OCI-LY1 (cell line): ENCODE measurements at regions not wholly inside any gene's neighbourhood (a gene's known extent, or its start where the extent isn't known, plus 50 kb on each side); places are given as distances from the start of the nearest gene placed in this dataset.

Experiments used
- H2AFZ ChIP-seq: fragments of 200-600 bp; sonication (generic), shearing (Covaris generic); 2 replicates; pipeline ENCODE4 v1.6.0; 2014; ENCODE audit warnings: antibody characterized with exemption, mild to moderate bottlenecking, low read length
- H3F3A ChIP-seq: fragments of 200-600 bp; sonication (generic), shearing (Covaris generic); 2 replicates; pipeline ENCODE4 v1.6.0; 2014; ENCODE audit warnings: mild to moderate bottlenecking, antibody characterized with exemption, low read length, moderate library complexity; ENCODE audit not compliant: insufficient read depth
- H3K27ac ChIP-seq: fragments of 200-600 bp; sonication (generic); 2 replicates; pipeline ENCODE4 v1.5.1; 2014; ENCODE audit warnings: low read length, mixed run types, mild to moderate bottlenecking, low read depth; ENCODE audit not compliant: poor library complexity, severe bottlenecking
- H3K27me3 ChIP-seq: fragments of 200-600 bp; sonication (generic); 2 replicates; pipeline ENCODE4 v1.6.0; 2014; ENCODE audit warnings: antibody characterized with exemption, mild to moderate bottlenecking, low read length, moderate library complexity; ENCODE audit not compliant: insufficient read depth
- H3K36me3 ChIP-seq: fragments of 200-600 bp; sonication (generic); 2 replicates; pipeline ENCODE4 v1.6.1; 2014; ENCODE audit warnings: mild to moderate bottlenecking, antibody characterized with exemption, low read length, moderate library complexity, mixed read lengths; ENCODE audit not compliant: insufficient read depth
- H3K4me1 ChIP-seq: fragments of 200-600 bp; sonication (generic); 2 replicates; pipeline ENCODE4 v1.5.1; 2014; ENCODE audit warnings: mild to moderate bottlenecking, low read length, moderate library complexity; ENCODE audit not compliant: insufficient read depth, severe bottlenecking
- H3K4me2 ChIP-seq: fragments of 200-600 bp; sonication (generic), shearing (Covaris generic); 2 replicates; pipeline ENCODE4 v1.6.1; 2014; ENCODE audit warnings: low read length
- H3K4me3 ChIP-seq: fragments of 200-600 bp; sonication (generic); 2 replicates; pipeline ENCODE4 v1.5.1; 2014; ENCODE audit warnings: low read length, low read depth, mild to moderate bottlenecking, mixed read lengths; ENCODE audit not compliant: poor library complexity, severe bottlenecking
- H3K79me2 ChIP-seq: fragments of 200-600 bp; shearing (Covaris generic); 2 replicates; pipeline ENCODE4 v1.6.1; 2016; ENCODE audit warnings: mixed run types, low read length, mixed read lengths; ENCODE audit not compliant: insufficient read depth
- H3K9ac ChIP-seq: fragments of 200-600 bp; sonication (generic), shearing (Covaris generic); 2 replicates; pipeline ENCODE4 v1.6.1; 2014; ENCODE audit warnings: mild to moderate bottlenecking, low read length, mixed read lengths
- H3K9me2 ChIP-seq: fragments of 200-600 bp; sonication (generic), shearing (Covaris generic); 2 replicates; pipeline ENCODE4 v1.6.1; 2014; ENCODE audit warnings: low read depth, mild to moderate bottlenecking, low read length, mixed read lengths
- H3K9me3 ChIP-seq: fragments of 200-600 bp; shearing (Covaris generic); 2 replicates; pipeline ENCODE4 v1.6.1; 2014; ENCODE audit warnings: low read length, mixed read lengths
- H4K20me1 ChIP-seq: fragments of 200-600 bp; sonication (generic), shearing (Covaris generic); 2 replicates; pipeline ENCODE4 v1.6.0; 2016; ENCODE audit warnings: mild to moderate bottlenecking, low read length; ENCODE audit not compliant: insufficient read depth
- EZH2 ChIP-seq: fragments of 200-600 bp; sonication (generic), shearing (Covaris generic); IDR thresholded peaks from 2 replicates; pipeline ENCODE4 v1.8.0; 2017; ENCODE audit warnings: borderline replicate concordance, mixed run types, mild to moderate bottlenecking, antibody characterized with exemption, low read length, moderate library complexity, mixed read lengths
- TF ChIP-seq, protein P1 (sequence below): fragments of 200-600 bp; sonication (generic), shearing (Covaris generic); IDR thresholded peaks from 2 replicates; pipeline ENCODE4 v1.5.1; 2017; ENCODE audit warnings: mild to moderate bottlenecking, antibody characterized with exemption, low read length, moderate library complexity, mixed read lengths

DNA sequence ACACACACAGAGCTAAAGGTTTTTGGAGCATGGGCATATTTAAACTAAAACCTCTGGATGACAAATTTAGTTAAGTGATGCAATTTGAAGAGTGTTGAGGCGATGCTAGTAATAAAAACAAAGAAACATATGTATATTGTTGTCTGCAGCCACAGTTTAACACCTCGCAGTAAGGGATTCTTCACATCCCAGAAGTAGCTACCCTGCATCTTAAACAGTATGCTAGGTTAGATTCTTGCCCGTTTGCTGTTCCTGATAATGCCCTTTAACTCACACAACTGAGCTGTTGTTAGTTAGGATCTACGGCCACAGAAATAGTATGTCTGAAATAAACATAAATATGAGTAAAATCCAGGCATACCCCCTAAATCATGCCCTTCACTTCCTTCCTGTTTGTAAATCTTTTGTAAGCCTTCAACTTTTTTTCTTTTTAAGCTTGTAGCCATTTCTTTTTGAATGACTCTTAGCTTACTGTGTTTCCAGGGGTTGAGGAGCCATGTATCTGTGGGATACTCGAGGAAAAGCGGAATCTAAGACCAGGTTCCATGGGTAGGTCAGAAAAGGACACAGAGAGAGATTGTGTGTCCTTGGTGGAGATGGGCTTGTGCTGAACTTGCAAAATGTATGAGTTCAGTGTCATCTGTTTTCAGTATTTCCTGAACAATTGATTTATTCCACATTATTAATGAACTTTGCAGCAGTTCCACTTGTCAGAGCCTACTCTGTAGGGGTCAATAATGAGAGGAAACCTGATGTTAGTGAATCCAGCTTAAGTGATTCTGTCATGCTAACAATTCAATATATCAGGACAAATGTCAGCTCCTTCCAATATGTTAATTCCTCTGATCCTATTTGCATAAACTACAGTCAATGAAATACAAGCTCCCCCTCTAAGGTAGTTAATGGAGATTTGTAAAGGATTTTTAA is 349.6 kb downstream of the GPAT3 start:
- Histone ChIP-seq H3K27me3 (no peaks in the 10 kb centered on the region), H3K4me2 (no peak overlapping the region), H3K36me3 (no peaks in the 10 kb centered on the region), H3K9ac (no peak overlapping the region), H3K27ac (no peak overlapping the region), H3K9me3 (no peaks in the 10 kb centered on the region), H3K4me3 (no peak overlapping the region), H3F3A (no peaks in the 10 kb centered on the region), H4K20me1 (no peaks in the 10 kb centered on the region), H3K79me2 (no peaks in the 10 kb centered on the region), H3K9me2 (no peaks in the 10 kb centered on the region), H2AFZ (no peak overlapping the region), H3K4me1 (no peaks in the 10 kb centered on the region)
- no peak for TF ChIP-seq EZH2
- TF ChIP-seq, protein P1, sequence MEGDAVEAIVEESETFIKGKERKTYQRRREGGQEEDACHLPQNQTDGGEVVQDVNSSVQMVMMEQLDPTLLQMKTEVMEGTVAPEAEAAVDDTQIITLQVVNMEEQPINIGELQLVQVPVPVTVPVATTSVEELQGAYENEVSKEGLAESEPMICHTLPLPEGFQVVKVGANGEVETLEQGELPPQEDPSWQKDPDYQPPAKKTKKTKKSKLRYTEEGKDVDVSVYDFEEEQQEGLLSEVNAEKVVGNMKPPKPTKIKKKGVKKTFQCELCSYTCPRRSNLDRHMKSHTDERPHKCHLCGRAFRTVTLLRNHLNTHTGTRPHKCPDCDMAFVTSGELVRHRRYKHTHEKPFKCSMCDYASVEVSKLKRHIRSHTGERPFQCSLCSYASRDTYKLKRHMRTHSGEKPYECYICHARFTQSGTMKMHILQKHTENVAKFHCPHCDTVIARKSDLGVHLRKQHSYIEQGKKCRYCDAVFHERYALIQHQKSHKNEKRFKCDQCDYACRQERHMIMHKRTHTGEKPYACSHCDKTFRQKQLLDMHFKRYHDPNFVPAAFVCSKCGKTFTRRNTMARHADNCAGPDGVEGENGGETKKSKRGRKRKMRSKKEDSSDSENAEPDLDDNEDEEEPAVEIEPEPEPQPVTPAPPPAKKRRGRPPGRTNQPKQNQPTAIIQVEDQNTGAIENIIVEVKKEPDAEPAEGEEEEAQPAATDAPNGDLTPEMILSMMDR: no peak

DNA sequence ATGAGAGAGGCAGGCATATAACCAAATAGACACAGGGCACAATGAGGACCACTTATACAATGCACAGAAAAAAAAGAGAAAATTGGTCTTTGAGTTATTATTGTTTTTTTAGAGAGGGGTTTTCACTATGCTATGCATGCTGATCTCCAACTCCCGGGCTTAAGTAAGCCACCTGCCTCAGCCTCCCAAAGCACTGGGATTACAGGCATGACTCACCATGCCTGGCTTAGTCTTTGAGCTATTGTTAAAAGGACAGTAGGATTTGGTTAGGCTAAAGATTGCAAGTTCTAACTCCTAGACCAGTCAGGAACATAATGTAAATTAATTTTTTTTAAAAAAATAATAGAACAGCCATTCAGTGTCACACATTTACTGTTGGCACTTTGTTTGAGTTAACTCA is 340.1 kb downstream of the GPAT3 start:
- H2AFZ ChIP-seq: no peak overlapping the region
- no peak overlapping the region for H3K9ac ChIP-seq
- H3K9me2 ChIP-seq: no peaks in the 10 kb centered on the region
- no peaks in the 10 kb centered on the region for H3K79me2 ChIP-seq
- TF ChIP-seq, protein P1: no peak
- no peak for TF ChIP-seq EZH2
- no peak overlapping the region for H3K4me3 ChIP-seq
- no peaks in the 10 kb centered on the region for H3K27me3 ChIP-seq
- no peaks in the 10 kb centered on the region for H3K9me3 ChIP-seq
- H3K36me3 ChIP-seq: no peaks in the 10 kb centered on the region
- no peaks in the 10 kb centered on the region for H3F3A ChIP-seq
- no peak overlapping the region for H3K27ac ChIP-seq
- no peak overlapping the region for H3K4me2 ChIP-seq
- H4K20me1 ChIP-seq: no peaks in the 10 kb centered on the region
- H3K4me1 ChIP-seq: no peaks in the 10 kb centered on the region

DNA sequence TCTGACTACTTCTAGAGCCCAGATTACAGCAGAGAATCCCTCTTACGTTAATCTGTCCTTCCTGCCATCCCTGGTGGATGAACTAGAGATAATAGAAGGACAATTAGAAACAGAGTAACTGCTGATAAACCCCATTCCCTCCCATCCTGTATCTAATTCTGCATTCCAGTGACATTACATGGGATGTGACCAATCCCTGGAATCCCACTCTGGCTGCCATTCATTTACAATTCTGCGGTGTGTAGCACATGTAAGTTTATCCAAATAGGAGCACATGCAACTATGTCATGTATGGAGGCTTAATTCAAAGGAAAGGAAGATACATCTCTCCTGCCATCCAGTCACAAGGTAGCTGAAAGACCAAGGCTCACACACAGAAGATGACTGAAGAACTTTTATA is 339.5 kb downstream of the GPAT3 start:
- no peak overlapping the region for H2AFZ ChIP-seq
- TF ChIP-seq, protein P1: no peak
- no peak for TF ChIP-seq EZH2
- H3F3A ChIP-seq: no peaks in the 10 kb centered on the region
- no peak overlapping the region for H3K4me3 ChIP-seq
- H3K36me3 ChIP-seq: no peaks in the 10 kb centered on the region
- H3K27ac ChIP-seq: no peak overlapping the region
- H3K79me2 ChIP-seq: no peaks in the 10 kb centered on the region
- no peak overlapping the region for H3K9ac ChIP-seq
- H3K27me3 ChIP-seq: no peaks in the 10 kb centered on the region
- H3K9me2 ChIP-seq: no peaks in the 10 kb centered on the region
- no peaks in the 10 kb centered on the region for H4K20me1 ChIP-seq
- no peaks in the 10 kb centered on the region for H3K9me3 ChIP-seq
- no peaks in the 10 kb centered on the region for H3K4me1 ChIP-seq
- no peak overlapping the region for H3K4me2 ChIP-seq
